ENCODE measurements at regions not wholly inside any gene's neighbourhood (a gene's known extent, or its start where the extent isn't known, plus 50 kb on each side); places are given as distances from the start of the nearest gene placed in this dataset.

- ChIA-PET POLR2A (no interaction called here), CTCF (no interaction called here)
- Histone ChIP-seq H4K20me1 (ENCODE audit: control insufficient read depth, insufficient read depth, low read length, poor library complexity, severe bottlenecking) (no peaks in the 10 kb centered on the region), H3K9ac (ENCODE audit: low read length) (no peak overlapping the region), H3K9me3 (ENCODE audit: control extremely low read depth in 1 of 3, control insufficient read depth in 2 of 3, insufficient read depth in 1 of 3, low read length in 2 of 3) (no peaks in the 10 kb centered on the region), H3K4me3 (ENCODE audit: control extremely low read depth in 1 of 5, extremely low read depth in 1 of 5, insufficient read depth in 1 of 5, low read depth in 2 of 5, low read length in 4 of 5) (no peak overlapping the region), H3K4me1 (ENCODE audit: control insufficient read depth in 2 of 2, insufficient read depth in 2 of 2, low read length in 2 of 2) (no peaks in the 10 kb centered on the region), H2AFZ (ENCODE audit: insufficient read depth, low read depth, low read length, poor library complexity, severe bottlenecking) (no peak overlapping the region), H3K79me2 (ENCODE audit: control insufficient read depth, insufficient read depth, low read length) (no peaks in the 10 kb centered on the region), H3K36me3 (replicated peaks in 1 of 2; ENCODE audit: control extremely low read depth in 1 of 2, control insufficient read depth in 1 of 2, extremely low read depth in 1 of 2, insufficient read depth in 2 of 2, low read length in 1 of 2) (no peaks in the 10 kb centered on the region), H3K27ac (ENCODE audit: low read length in 2 of 2) (no peak overlapping the region), H3K4me2 (replicated peaks; ENCODE audit: low read depth, low read length, poor library complexity, severe bottlenecking) (no peak overlapping the region), H3K27me3 (replicated peaks in 1 of 4; ENCODE audit: control extremely low read depth in 1 of 4, control insufficient read depth in 3 of 4, insufficient read depth in 4 of 4, low read length in 3 of 4) (no peaks in the 10 kb centered on the region)
- Mint-ChIP-seq H3K9me3 (ENCODE audit: insufficient read depth) (no peaks in the 10 kb centered on the region), H3K27me3 (no peaks in the 10 kb centered on the region), H3K4me1 (no peaks in the 10 kb centered on the region), H3K27ac (no peak overlapping the region), H3K4me3 (no peak overlapping the region)
- TF ChIP-seq CTCF (IDR thresholded peaks at IDR 0.05) = no peak
- TF ChIP-seq EZH2 (IDR thresholded peaks at IDR 0.05; ENCODE audit: borderline replicate concordance, insufficient read depth, low read depth, low read length, poor library complexity, severe bottlenecking) = no peak
- intact Hi-C loops (cut with micrococcal nuclease) = no loop called here
- DNase-seq = no peak
- no peak for ATAC-seq (ENCODE audit: low read depth)
- WGBS (ENCODE audit: insufficient coverage) = 94% methylated on average over 2 of the region's 3 CpGs
Measured at GRCh38 chr13:34862716-34863115, 79.4 kb upstream of the NBEA start.

GRCh38 chr13:34863360-34864135 is 78.5 kb upstream of the NBEA start:
- 90% methylated on average over 2 of the region's 4 CpGs for WGBS (ENCODE audit: insufficient coverage)
- Histone ChIP-seq H2AFZ (ENCODE audit: insufficient read depth, low read depth, low read length, poor library complexity, severe bottlenecking) (no peak overlapping the region), H4K20me1 (ENCODE audit: control insufficient read depth, insufficient read depth, low read length, poor library complexity, severe bottlenecking) (no peaks in the 10 kb centered on the region), H3K9me3 (ENCODE audit: control extremely low read depth in 1 of 3, control insufficient read depth in 2 of 3, insufficient read depth in 1 of 3, low read length in 2 of 3) (no peaks in the 10 kb centered on the region), H3K4me1 (ENCODE audit: control insufficient read depth in 2 of 2, insufficient read depth in 2 of 2, low read length in 2 of 2) (no peaks in the 10 kb centered on the region), H3K79me2 (ENCODE audit: control insufficient read depth, insufficient read depth, low read length) (no peaks in the 10 kb centered on the region), H3K4me2 (replicated peaks; ENCODE audit: low read depth, low read length, poor library complexity, severe bottlenecking) (no peak overlapping the region), H3K27me3 (replicated peaks in 1 of 4; ENCODE audit: control extremely low read depth in 1 of 4, control insufficient read depth in 3 of 4, insufficient read depth in 4 of 4, low read length in 3 of 4) (no peaks in the 10 kb centered on the region), H3K4me3 (ENCODE audit: control extremely low read depth in 1 of 5, extremely low read depth in 1 of 5, insufficient read depth in 1 of 5, low read depth in 2 of 5, low read length in 4 of 5) (no peak overlapping the region), H3K36me3 (replicated peaks in 1 of 2; ENCODE audit: control extremely low read depth in 1 of 2, control insufficient read depth in 1 of 2, extremely low read depth in 1 of 2, insufficient read depth in 2 of 2, low read length in 1 of 2) (no peaks in the 10 kb centered on the region), H3K9ac (ENCODE audit: low read length) (no peak overlapping the region), H3K27ac (ENCODE audit: low read length in 2 of 2) (no peak overlapping the region)
- Mint-ChIP-seq H3K4me1 (no peaks in the 10 kb centered on the region), H3K9me3 (ENCODE audit: insufficient read depth) (no peaks in the 10 kb centered on the region), H3K27ac (no peak overlapping the region), H3K4me3 (no peak overlapping the region), H3K27me3 (no peaks in the 10 kb centered on the region)
- TF ChIP-seq EZH2 (IDR thresholded peaks at IDR 0.05; ENCODE audit: borderline replicate concordance, insufficient read depth, low read depth, low read length, poor library complexity, severe bottlenecking) = no peak
- no peak for TF ChIP-seq CTCF (IDR thresholded peaks at IDR 0.05)
- intact Hi-C loops (cut with micrococcal nuclease) = no loop called here
- CTCF ChIA-PET = no interaction called here
- POLR2A ChIA-PET = no interaction called here
- DNase-seq (no peak), ATAC-seq (ENCODE audit: low read depth) (no peak)
